Kidney capillary endothelial cell (primary cell): ENCODE measurements at regions not wholly inside any gene's neighbourhood (a gene's known extent, or its start where the extent isn't known, plus 50 kb on each side); places are given as distances from the start of the nearest gene placed in this dataset.
"Not testable (repeated sequence)": the region's sequence is repeated elsewhere in the genome, so short reads cannot be mapped to it uniquely, and the experiment has no call there.

ENCODE experiments used
- DNase-seq: peaks from one replicate; pipeline ENCODE4 v3.0.0-alpha.2; 2018; ENCODE audit warnings: low spot score

GRCh38 chr17:26731005-26731921 is 562.7 kb upstream of the WSB1 start:
- DNase-seq = no peak

- not testable (repeated sequence) for DNase-seq
These were observed 562.0 kb upstream of the WSB1 start for GRCh38 chr17:26731926-26732325.

GRCh38 chr17:26734775-26735174 is 559.1 kb upstream of the WSB1 start:
- DNase-seq = not testable (repeated sequence)

GRCh38 chr17:26735977-26736376 is 557.9 kb upstream of the WSB1 start:
- DNase-seq = not testable (repeated sequence)

GRCh38 chr17:26765860-26766709 is 527.8 kb upstream of the WSB1 start:
- no peak for DNase-seq

- no peak for DNase-seq
These were observed 527.2 kb upstream of the WSB1 start for GRCh38 chr17:26766743-26767142.

- DNase-seq = no peak
These were observed 520.4 kb upstream of the WSB1 start for GRCh38 chr17:26773189-26774188.

GRCh38 chr17:26774291-26775218 is 519.4 kb upstream of the WSB1 start:
- no peak for DNase-seq

- DNase-seq = no peak
These were observed 518.6 kb upstream of the WSB1 start for GRCh38 chr17:26775219-26775822.

GRCh38 chr17:26780187-26780814 is 513.6 kb upstream of the WSB1 start:
- DNase-seq = not testable (repeated sequence)

- DNase-seq = no peak
These were observed 511.8 kb upstream of the WSB1 start for GRCh38 chr17:26782153-26782552.

GRCh38 chr17:26792486-26792885 is 501.4 kb upstream of the WSB1 start:
- DNase-seq = no peak

GRCh38 chr17:26807024-26807423 is 486.9 kb upstream of the WSB1 start:
- no peak for DNase-seq

GRCh38 chr17:26809033-26809432 is 484.9 kb upstream of the WSB1 start:
- no peak for DNase-seq

- DNase-seq = peak; percentile 8
These were observed 475.2 kb upstream of the WSB1 start for GRCh38 chr17:26818736-26819135.
